Left lung (tissue), 4 donors: ENCODE measurements at regions not wholly inside any gene's neighbourhood (a gene's known extent, or its start where the extent isn't known, plus 50 kb on each side); places are given as distances from the start of the nearest gene placed in this dataset.

Source experiments
- ATAC-seq: fragments of 200-7000 bp; cut with Tn5 transposase; one replicate; pipeline ENCODE4 v1.9.1; 2020; ENCODE audit warnings: moderate library complexity
- DNase-seq, 4 donors: peaks; one replicate each; pipeline ENCODE4 v3.0.0-alpha.2; 2013 to 2020
- H3K27ac ChIP-seq, 2 donors: fragments of 200-600 bp; sonication (generic) in 1 of 2; one replicate each; pipeline versions ENCODE4 v1.5.0 to v1.8.0; 2020 to 2021
- H3K27me3 ChIP-seq, 2 donors: fragments of 200-600 bp; sonication (generic) in 1 of 2; one replicate each; pipeline versions ENCODE4 v1.5.0 to v1.8.0; 2020 to 2021
- H3K36me3 ChIP-seq, 2 donors: fragments of 200-600 bp; sonication (generic) in 1 of 2; one replicate each; pipeline versions ENCODE4 v1.5.0 to v1.8.0; 2020 to 2021
- H3K4me1 ChIP-seq, 2 donors: fragments of 200-600 bp; one replicate each; pipeline ENCODE4 v1.8.0; 2021
- H3K4me3 ChIP-seq, 2 donors: fragments of 200-600 bp; sonication (generic) in 1 of 2; one replicate each; pipeline versions ENCODE4 v1.5.0 to v1.8.0; 2020 to 2021; ENCODE audit warnings: mild to moderate bottlenecking in 1 of 2
- H3K9me3 ChIP-seq, 2 donors: fragments of 200-600 bp; sonication (generic) in 1 of 2; one replicate each; pipeline versions ENCODE4 v1.5.0 to v1.8.0; 2020 to 2021
- CTCF ChIP-seq, 2 donors: fragments of 200-600 bp; sonication (generic) in 1 of 2; IDR thresholded peaks; one replicate each; pipeline versions ENCODE4 v1.5.0 to v1.8.0; 2021; ENCODE audit warnings: antibody characterized with exemption in 2 of 2
- intact Hi-C, 2 donors: fragments of 100-400 bp; cut with DNase I; formaldehyde crosslinking; loops; one replicate each; pipeline versions ENCODE4 v1.11.2 to v1.14.2; 2022
- donor health status: DM: no; HTN: yes; CAD: no.
- donor health status: DM: no; HTN: no; CAD: no.

DNA sequence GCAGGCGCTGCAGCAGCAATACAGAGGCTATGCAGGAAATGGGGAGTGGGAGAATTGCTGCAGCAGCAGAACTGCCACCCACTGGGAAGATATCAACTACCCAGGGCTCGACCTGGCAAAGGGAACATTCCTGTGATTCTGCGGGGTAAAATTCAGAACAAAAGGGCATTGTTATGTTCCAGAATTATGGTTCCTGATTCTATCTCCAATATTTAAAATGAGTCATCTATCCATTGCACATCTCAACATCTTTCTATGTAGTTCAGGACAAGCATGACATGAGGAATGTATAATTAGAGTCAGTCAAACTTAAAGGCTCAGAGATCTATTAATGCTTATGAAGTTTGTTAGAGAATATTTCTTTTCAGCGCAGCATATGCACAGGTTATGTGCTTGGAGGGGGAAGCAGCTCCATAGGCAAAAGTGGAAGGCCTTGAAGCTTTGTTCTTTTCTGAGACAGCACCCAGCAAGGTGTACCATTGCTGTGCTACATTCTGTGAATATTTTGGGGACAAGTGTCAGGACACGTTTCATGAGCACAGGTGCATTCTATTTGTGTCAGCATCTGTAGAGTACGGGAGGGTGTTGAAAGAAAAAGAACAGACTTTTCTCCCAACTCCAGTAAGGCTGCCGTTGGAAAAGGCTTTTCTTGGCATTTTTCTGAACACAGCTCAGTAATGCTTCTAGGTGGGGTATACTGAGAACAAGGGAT lies 395.6 kb upstream of the MPDZ start:
- H3K27ac ChIP-seq: no peak overlapping the region
- no peak for TF ChIP-seq CTCF (IDR thresholded peaks at IDR 0.05)
- H3K27me3 ChIP-seq: no peaks in the 10 kb centered on the region
- H3K4me1 ChIP-seq: no peaks in the 10 kb centered on the region
- no peak overlapping the region for H3K4me3 ChIP-seq
- no peaks in the 10 kb centered on the region for H3K36me3 ChIP-seq
- intact Hi-C loops: no loop called here
- H3K9me3 ChIP-seq: no peaks in the 10 kb centered on the region
- DNase-seq (no peak), ATAC-seq (no peak)

- no peak for DNase-seq
- TF ChIP-seq CTCF (IDR thresholded peaks at IDR 0.05): no peak
- Histone ChIP-seq H3K4me3 (no peak overlapping the region), H3K27me3 (no peaks in the 10 kb centered on the region), H3K27ac (no peak overlapping the region), H3K36me3 (no peaks in the 10 kb centered on the region), H3K9me3 (peaks cover 0 to 10% of the 10 kb centered on the region in 2 donors), H3K4me1 (no peaks in the 10 kb centered on the region)
- no peak for ATAC-seq
- intact Hi-C loops: no loop called here
These were observed 393.9 kb upstream of the MPDZ start for GRCh38 chr9:13673348-13673747.

- DNase-seq (no peak), ATAC-seq (peak; percentile 66)
- Histone ChIP-seq H3K4me1 (no peaks in the 10 kb centered on the region), H3K9me3 (peaks cover 0 to 17% of the 10 kb centered on the region in 2 donors), H3K36me3 (no peaks in the 10 kb centered on the region), H3K27me3 (no peaks in the 10 kb centered on the region), H3K4me3 (no peak overlapping the region), H3K27ac (peak overlapping the region in 1 of 2 donors; percentile 39)
- TF ChIP-seq CTCF (IDR thresholded peaks at IDR 0.05): no peak
- intact Hi-C loops: no loop called here
These were observed 386.1 kb upstream of the MPDZ start for GRCh38 chr9:13665418-13666066.

- Histone ChIP-seq H3K27me3 (no peaks in the 10 kb centered on the region), H3K27ac (no peak overlapping the region), H3K9me3 (no peaks in the 10 kb centered on the region), H3K36me3 (no peaks in the 10 kb centered on the region), H3K4me1 (no peaks in the 10 kb centered on the region), H3K4me3 (no peak overlapping the region)
- DNase-seq (no peak), ATAC-seq (no peak)
- no peak for TF ChIP-seq CTCF (IDR thresholded peaks at IDR 0.05)
- intact Hi-C loops: no loop called here
These were observed 381.5 kb upstream of the MPDZ start for GRCh38 chr9:13661014-13661413.

DNA sequence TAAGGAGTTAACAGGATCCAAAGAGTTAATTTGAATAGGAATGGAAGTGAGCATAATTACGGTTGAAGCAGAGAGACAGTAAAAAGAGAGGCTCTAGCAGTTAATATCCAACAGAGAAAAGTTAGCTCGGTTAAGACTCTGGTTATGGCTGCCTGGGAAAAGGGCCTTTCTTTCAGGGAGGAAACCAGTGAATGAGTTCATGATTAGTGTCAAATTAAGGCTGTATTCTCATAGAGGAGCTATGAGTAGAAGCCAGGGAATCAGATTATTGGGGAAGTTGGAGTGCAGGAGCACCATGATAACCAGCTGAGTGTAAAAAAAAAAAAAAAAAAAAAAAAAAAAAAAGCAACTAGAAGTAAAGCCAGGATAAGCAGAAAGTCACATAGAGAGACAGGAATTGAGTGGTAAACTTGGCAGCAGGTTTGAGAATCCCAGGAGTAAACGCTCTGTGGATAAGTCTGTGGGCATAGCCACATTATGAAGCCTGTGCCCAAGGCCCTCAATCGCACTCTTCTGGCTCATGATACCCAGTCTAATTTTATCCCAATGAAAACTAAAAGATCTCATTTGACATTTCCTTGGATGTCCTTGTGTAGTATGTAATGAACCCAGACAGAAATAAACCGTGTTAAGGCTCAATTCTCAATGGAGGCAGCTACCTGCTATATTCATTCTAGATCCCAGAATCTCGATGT lies 372.6 kb upstream of the MPDZ start:
- no peak for TF ChIP-seq CTCF (IDR thresholded peaks at IDR 0.05)
- intact Hi-C loops: no loop called here
- Histone ChIP-seq H3K36me3 (no peaks in the 10 kb centered on the region), H3K27ac (no peak overlapping the region), H3K4me3 (no peak overlapping the region), H3K4me1 (no peaks in the 10 kb centered on the region), H3K27me3 (no peaks in the 10 kb centered on the region), H3K9me3 (peaks cover 0 to 13% of the 10 kb centered on the region in 2 donors)
- DNase-seq (no peak), ATAC-seq (no peak)
